ENCODE measurements at regions not wholly inside any gene's neighbourhood (a gene's known extent, or its start where the extent isn't known, plus 50 kb on each side); places are given as distances from the start of the nearest gene placed in this dataset.

GRCh38 chr20:51153867-51154707 is 131.2 kb upstream of the KCNG1 start:
- TF ChIP-seq POLR2AphosphoS5 (IDR thresholded peaks at IDR 0.05; ENCODE audit: low read depth, low read length), result no peak
- no peak for TF ChIP-seq POLR2A (IDR thresholded peaks at IDR 0.05; ENCODE audit: low read depth, low read length)
